HG02973 (cell line): ENCODE measurements at regions not wholly inside any gene's neighbourhood (a gene's known extent, or its start where the extent isn't known, plus 50 kb on each side); places are given as distances from the start of the nearest gene placed in this dataset.

ENCODE experiments used
- ATAC-seq: cut with Tn5 transposase; IDR thresholded peaks from one replicate; pipeline ENCODE4 v1.9.1; 2021; ENCODE audit warnings: moderate library complexity; ENCODE audit not compliant: unreplicated experiment

- ATAC-seq: no peak
These were observed 318.5 kb downstream of the ALG10 start for GRCh38 chr12:34340534-34341361.

GRCh38 chr12:34341362-34341733 lies 319.1 kb downstream of the ALG10 start:
- no peak for ATAC-seq

GRCh38 chr12:34342048-34342447 lies 319.8 kb downstream of the ALG10 start:
- no peak for ATAC-seq

- no peak for ATAC-seq
These were observed 321.0 kb downstream of the ALG10 start for GRCh38 chr12:34343345-34343744.

GRCh38 chr12:34343766-34344165 lies 321.5 kb downstream of the ALG10 start:
- ATAC-seq: no peak

- ATAC-seq: no peak
These were observed 322.7 kb downstream of the ALG10 start for GRCh38 chr12:34344851-34345522.

GRCh38 chr12:34345801-34346200 lies 323.5 kb downstream of the ALG10 start:
- no peak for ATAC-seq

- no peak for ATAC-seq
These were observed 324.2 kb downstream of the ALG10 start for GRCh38 chr12:34346372-34347034.

GRCh38 chr12:34347367-34347766 lies 325.1 kb downstream of the ALG10 start:
- ATAC-seq: no peak

GRCh38 chr12:34348064-34348463 lies 325.8 kb downstream of the ALG10 start:
- no peak for ATAC-seq

- ATAC-seq: no peak
These were observed 326.8 kb downstream of the ALG10 start for GRCh38 chr12:34348836-34349672.

GRCh38 chr12:34349673-34349961 lies 327.3 kb downstream of the ALG10 start:
- no peak for ATAC-seq

GRCh38 chr12:34350092-34351041 lies 328.1 kb downstream of the ALG10 start:
- no peak for ATAC-seq

GRCh38 chr12:34352098-34352497 lies 329.8 kb downstream of the ALG10 start:
- no peak for ATAC-seq

GRCh38 chr12:34354239-34355200 lies 332.2 kb downstream of the ALG10 start:
- no peak for ATAC-seq

- no peak for ATAC-seq
These were observed 334.1 kb downstream of the ALG10 start for GRCh38 chr12:34356233-34356987.

- ATAC-seq: no peak
These were observed 335.5 kb downstream of the ALG10 start for GRCh38 chr12:34357791-34358190.

- ATAC-seq: no peak
These were observed 335.9 kb downstream of the ALG10 start for GRCh38 chr12:34358198-34358597.
